DMS 273 (cell line): ENCODE measurements at regions not wholly inside any gene's neighbourhood (a gene's known extent, or its start where the extent isn't known, plus 50 kb on each side); places are given as distances from the start of the nearest gene placed in this dataset.
A peak's percentile ranks its signal among the peaks of the same experiment; 100 is the strongest.

Experiments
- DNase-seq: peaks from one replicate; lab custom pipeline; 2025; ENCODE audit not compliant: unreplicated experiment; lab: John Stamatoyannopoulos, UW

DNA sequence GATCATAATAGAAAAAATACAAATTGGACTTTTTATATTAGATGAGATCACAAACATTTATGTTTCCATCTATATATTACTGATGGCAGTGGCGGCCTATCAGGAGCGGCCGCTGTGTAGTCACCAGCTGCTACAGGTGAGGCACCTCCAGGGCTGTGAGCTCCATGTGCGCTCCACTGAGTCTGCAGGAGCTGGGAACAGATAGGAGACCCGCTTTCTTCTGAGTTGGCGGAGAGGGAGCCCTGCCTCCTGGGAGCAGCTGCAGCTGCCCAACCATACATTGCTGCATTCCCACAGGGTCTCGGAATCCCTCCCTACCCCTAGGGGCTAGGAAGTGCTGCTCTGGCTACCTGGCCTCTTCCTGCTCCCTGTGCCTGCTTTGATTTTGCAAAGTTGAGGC is 812.9 kb downstream of the PDHA2 start:
- DNase-seq, result no peak

DNA sequence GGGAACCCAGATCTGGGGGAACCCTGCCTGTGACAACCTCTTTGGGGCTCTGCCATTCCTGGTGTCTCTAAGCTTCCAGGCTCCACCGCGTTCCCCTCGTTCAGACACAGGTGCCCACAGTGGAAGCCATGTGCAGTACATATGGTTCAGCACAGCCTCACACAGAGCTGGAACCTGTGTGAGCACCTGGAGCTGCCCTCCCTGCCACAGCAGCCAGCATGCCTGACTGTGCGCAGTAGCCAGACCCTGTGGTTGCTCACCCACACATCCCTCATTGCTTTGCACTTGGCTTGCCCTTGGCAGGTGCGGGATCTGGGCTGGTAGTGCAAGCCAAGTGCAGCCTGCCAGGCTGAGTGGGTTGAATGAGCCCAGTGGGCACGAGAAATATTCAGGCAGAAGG is 814.2 kb downstream of the PDHA2 start:
- no peak for DNase-seq

DNA sequence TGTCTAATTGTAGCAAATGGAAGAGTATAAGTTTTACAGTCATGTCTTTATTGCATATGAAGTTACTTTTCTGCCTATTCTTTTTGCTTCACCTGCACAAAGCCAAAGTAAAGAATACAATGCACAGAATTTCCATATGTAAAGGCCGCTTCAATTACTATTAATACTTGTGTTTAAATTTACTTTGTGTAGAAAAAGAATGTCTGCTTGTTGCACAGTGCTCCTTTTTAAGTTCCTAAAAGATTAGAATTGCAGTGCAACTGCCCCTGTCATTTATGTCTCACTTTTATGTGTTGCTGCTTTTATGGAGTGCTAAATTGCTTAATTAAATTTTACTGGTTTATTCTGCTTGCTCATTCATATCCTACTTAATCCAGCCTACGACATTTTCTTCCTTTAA is 830.5 kb downstream of the PDHA2 start:
- DNase-seq, result no peak

DNA sequence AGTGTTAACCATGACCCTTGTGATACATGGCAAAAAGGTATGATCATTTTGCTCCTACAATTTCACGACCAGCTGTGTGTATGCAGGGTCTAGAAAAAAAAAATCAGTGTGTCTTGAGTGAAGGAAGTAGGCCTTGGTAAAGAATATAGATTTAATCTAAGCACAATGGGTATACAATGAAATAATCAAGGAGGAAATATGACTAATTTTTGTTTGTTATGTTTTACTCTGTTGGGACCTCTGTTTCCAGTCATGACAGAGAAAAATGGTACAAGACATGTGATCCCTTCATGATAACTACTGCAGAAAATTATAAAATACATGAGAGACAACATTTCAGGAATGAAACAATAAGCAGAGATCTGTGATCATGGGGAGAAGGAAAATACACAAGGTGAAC is 835.5 kb downstream of the PDHA2 start:
- DNase-seq, result no peak

DNA sequence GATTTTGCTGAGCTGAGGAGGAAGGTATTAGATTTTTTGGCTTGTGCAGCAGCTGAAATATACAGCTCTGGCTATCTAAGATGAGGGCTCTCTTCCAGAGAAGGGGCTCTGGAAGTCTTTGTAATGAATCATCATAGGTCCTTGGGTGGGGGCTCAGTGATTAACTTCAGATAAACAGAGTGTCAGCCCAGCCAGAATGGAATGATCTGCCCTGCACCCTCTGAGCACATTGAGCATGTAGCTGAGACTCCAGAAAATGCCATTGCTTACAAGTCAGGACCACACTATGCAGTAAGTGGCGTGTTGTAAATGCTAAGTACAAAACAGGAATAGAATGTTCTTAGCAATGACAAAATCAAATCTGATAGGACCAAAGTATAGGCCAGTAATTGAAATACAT is 836.0 kb downstream of the PDHA2 start:
- no peak for DNase-seq

DNA sequence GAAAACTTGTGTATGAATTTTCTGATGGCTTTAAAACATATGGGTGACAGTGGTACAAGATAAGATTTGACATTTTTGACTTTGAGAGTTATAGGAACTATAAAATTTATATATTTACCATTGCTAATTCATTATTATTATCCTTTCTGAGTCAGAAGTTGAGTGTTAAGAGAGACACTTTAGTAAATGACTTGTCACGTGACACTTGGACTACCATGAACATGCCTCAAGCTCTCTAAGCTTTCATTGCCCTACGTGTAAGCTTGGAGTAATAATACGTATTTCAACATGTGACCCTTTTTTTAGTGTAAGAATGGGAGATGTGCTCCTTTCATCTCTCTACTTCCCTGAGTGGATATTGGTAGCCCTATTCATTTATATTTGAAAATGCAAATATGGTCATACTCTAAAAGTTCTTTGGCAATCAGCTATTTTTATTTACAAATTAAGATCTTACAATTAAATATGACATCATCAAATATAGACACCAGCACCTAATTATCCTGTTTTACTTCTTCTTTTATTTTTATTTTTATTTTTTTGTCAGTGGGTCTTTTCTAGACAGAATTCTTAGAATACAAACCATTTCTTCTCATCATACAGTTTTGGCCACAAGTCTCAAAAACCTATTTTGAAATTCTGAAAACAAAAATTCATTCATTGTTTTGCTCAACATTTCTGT is 837.0 kb downstream of the PDHA2 start:
- DNase-seq, result no peak

DNA sequence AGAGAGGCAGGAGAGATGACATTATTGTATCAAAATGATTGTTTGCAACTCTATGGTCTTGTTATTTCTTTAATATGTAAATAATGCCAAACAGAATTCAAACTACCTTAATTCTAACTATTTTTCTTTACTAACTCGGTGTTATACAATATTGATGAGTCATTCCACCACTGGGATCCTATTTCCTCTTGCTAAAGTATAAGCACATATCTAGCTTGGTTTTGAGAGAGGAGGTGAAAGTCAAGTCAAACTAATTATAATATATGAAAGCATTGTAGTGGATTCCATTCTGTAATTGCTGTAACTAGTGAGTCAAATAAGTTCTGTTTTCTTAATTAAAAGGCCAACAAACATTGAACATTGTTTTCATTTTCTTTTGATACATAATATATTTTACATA is 837.6 kb downstream of the PDHA2 start:
- DNase-seq, result no peak

DNA sequence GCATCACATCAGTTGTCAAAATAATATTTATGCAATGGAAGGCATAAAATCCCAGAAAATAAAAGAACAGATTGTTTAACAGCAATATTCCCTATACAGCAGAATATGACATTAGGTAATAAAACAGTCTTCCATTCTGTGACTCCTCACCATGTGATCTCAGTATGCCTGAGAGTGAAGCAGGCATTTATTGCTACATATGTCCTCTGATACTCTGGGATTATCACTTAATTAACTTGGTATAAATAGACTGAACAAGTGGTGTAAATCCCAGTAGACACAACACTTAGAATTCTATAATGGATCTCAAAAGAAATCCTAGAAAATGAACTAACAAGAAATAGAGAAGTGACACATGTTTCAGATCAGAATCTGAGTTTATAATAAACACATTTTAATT is 841.3 kb downstream of the PDHA2 start:
- DNase-seq, result no peak

DNA sequence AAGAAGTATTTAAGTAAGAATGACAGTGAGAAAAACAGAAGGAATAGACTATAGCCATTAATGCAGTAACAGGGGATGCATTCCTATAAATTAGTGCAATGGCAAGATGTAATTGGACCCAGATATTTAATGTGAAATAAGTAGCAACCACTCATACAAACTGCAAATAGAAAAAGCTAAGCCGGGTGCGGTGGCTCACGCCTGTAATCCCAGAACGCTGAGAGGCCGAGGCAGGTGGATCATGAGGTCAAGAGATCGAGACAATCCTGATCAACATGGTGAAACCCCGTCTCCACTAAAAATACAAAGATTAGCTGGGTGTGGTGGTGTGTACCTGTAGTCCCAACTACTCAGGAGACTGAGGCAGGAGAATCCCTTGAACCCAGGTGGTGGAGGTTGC is 845.8 kb downstream of the PDHA2 start:
- DNase-seq, result no peak

DNA sequence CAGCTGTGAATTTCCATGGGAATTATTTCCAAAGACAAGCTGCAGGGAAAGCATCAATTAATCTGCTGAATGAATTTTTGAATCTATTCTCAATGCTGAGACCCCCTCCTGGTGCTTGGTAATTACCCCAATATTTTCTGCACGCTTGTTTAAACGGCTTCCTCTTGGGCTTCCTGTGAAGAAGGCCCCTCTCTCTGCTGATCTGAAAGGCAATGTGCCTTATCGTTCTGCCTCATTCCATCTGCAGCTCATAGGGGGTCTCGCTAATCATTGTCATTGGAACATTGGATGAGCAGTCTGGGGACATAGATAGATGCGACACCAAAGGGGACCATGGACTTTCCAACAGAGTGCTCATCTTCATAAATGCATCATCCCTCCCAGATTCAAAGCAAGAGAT is 851.6 kb downstream of the PDHA2 start:
- DNase-seq, result no peak

DNA sequence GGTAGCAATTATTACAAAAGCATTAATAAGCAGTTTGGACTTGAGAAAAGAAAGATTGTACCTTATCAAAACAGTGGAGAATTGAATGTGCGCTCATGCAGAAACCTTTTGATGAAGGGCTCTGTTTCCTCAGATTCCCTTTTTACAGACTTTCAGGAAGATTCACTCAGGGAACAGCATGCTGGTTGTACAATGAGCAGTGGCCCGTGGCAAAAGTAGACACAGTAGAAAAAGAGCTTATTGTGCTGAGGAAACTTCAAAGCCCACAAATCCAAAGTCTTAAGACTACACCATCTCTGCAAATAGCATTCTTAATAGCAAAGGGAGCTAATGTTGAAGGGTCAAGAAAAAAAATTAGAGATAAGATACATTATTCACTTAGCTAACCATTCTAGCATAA is 858.9 kb downstream of the PDHA2 start:
- DNase-seq, result no peak

DNA sequence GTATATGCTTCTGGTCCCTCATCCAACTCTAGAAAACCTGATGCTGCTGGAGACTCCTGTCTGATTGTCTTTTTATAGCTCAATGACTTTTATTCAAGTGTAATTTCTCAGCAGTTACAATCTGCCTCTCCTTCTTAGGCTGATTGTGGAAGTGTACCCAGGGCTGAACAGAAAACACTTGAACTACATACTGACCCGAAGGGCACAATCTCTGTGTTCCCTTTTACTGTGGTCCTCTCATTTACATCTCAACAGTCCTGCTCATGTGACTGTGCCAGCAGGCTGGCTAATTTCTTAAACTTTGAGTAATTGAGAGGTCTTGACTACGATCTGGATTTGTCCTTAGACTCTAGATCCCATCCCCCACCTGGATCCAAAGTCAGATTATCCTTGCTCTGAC is 863.4 kb downstream of the PDHA2 start:
- no peak for DNase-seq

DNA sequence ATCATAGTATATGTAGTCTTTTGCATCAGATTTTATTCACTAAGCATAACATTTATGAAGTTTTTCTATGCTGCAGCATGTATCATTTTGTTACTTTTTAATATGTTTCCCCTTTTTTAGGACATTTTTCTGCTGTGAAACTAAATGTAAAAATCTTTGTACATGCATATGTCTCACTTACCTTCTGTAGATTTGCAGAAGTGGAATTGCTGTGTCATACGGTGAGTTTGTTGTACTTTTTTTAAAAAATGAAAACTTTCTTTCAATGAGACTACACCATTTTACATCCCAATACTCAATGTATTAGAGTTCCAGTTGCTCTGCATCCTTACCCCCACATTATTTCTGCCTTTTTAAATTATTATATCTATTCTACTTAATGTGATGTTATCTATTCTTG is 868.9 kb downstream of the PDHA2 start:
- DNase-seq, result no peak

DNA sequence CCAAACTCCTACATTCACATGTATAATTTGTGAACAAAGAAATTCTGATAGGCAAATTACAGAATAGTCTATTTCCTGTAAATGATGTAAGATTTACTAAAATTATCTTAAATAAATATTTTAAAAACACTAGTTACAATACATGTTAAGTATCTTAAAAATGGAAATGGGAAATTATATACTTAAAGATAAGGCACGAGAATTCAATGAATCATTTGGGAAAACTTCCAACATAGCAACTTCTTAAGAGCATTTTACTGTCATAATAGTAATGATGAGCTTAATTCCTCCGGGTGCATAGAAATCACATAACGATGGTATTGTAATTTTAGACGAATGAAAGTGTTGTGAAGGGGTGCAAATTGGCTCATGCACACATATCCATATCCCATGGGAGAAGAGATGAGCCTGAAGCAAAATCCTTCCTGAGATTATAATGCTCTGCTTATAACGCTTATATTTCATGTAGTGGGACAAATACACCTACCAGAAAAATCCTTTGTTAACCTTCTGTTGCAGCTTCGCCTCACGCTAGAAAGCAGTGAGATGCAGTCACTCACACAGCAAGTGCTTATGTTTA is 873.5 kb downstream of the PDHA2 start:
- DNase-seq, result no peak

DNA sequence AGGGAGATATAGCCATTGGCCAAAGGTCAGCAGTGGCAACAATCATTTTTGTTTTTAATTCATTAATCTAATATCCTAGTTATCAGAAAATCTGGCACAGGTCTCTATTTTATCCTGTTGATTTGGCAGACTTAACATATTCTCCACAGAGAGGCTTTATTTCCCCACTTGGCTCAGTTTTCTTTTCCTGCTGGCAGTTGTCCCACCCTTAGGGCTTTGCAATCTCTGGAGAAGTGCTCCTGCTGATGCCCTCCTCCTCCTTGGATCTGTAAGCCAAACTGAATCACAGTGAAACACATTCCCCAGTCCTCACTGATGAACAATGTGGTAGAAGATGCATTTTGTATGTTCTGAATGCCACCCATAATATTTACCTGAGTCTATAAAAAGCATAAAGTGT is 889.7 kb downstream of the PDHA2 start:
- DNase-seq, result no peak

DNA sequence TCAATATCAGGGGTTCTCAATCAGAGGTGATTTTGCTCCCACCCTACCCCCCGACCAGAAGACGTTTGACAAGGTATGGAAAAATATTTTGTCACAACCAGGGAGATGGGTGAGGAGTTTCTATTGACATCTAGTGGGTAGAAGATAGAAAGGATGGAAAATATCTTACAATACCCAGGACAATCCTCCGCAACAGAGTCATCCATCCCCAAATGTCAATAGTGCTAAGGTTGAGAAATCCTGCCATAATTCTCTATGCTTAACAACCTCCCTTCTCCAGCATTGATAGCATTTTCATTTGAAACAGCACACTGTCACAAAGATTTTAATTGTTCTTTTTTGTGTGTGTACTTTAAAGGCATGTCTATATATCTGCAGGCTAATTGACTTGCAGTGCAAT is 890.5 kb downstream of the PDHA2 start:
- DNase-seq, result no peak

DNA sequence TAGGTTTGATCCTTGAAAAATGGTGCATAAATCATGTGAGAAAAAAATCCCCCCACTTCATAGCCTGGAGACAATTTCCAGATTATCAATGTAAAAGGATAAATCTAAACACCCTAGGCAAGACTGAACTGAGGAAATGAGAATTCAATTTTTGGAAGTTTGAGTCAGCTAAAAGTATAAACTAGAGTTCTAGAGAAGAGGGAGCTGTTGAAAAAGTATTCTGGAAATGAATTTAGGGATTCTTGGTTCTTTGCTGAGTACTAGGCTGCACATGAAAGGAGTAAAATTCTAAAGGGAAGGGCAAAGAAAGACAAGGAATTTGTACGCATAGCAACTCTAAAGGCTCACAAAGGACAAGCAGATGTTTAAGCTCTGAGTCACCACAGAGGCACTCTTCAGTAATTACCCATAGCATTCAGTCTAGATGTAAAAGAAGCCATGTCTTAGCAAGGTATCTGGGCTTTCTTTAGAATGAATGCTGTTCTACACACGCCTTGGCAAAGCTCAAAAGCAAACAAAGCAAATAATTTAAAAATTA is 896.5 kb downstream of the PDHA2 start:
- peak; percentile 3 for DNase-seq

DNA sequence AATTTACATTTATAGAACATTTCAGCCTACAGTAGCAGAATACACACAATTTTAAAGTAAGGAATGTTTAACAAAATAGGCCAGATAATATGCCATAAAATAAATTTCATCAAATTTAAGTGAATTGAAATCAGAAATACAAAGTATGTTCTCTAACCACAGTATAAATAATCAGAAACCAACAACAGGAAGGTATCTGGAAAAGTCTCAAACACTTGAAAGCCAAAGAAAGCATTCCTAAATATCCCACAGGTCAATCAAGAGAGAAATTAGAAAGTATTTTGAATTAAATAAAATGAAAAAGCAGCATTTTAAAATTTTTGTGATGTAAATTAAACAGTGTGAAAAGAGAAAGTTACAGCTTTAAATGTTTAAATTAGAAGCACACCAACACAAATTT is 899.2 kb downstream of the PDHA2 start:
- no peak for DNase-seq

DNA sequence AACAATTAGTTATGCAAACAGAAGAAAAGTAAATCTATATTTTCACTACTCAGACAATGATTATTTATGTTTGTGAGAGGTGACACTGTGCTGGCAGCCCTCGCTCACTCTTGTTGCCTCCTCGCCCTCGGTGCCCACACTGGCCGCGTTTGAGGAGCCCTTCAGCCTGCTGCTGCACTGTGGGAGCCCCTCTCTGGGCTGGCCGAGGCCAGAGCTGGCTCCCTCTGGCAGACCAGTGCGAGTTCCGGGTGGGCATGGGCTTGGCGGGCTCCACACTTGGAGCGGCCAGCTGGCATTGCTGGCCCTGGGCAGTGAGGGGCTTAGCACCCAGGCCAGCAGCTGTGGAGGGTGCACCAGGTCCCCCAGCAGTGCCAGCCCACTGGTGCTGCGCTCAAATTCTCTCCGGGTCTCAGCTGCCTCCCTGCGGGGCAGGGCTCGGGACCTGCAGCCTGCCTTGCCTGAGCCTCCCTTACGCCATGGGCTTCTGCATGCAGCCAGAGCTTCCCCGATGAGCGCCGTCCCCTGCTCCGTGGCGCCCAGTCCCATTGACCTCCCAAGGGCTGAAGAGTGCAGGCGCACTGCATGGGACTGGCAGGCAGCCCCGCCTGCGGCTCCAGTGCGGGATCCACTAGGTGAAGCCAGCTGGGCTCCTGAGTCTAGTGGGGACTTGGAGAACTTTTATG is 902.6 kb downstream of the PDHA2 start:
- DNase-seq, result no peak

DNA sequence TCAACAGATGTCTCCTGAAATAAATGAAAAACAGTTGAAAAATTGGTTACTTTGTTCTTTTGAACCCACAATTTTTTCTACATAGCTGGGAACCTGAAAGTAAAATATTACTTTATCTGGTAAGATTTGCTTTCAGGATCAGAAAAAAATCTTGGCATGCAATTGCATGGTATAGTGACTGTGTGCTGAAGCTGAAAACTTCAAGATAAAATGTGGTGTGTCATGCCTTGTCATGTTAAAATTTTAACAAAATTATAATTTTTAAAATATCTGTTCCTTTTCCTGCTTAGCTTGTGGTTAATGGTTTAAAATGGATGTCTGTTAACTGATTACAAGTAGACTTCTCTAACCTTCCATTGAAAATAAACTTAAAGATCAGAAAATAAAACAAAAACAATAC is 904.8 kb downstream of the PDHA2 start:
- no peak for DNase-seq

DNA sequence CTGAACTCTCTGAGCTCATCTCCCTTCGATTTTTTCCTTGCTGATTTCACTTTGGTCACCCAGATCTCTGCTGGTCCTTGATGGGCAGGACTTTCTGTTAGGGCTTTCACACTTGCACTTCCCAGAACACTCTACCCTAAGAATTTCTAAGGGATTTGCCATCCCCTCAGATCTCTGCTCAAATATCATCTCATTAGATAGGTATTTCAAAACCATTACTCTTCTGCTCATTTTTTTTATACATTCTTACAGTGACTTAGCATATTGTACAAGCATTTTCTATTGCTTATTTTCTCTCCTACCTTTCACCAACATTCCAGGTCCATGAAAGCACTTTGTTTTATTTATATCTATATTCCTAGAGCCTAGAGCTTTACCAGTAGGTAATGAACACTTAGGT is 913.3 kb downstream of the PDHA2 start:
- DNase-seq, result no peak
